HG02885 (cell line): ENCODE measurements at regions not wholly inside any gene's neighbourhood (a gene's known extent, or its start where the extent isn't known, plus 50 kb on each side); places are given as distances from the start of the nearest gene placed in this dataset.
"Not testable (repeated sequence)": the region's sequence is repeated elsewhere in the genome, so short reads cannot be mapped to it uniquely, and the experiment has no call there.

Experiments
- ATAC-seq: cut with Tn5 transposase; IDR thresholded peaks from one replicate; pipeline ENCODE4 v1.9.1; 2021; ENCODE audit warnings: mild to moderate bottlenecking; ENCODE audit not compliant: unreplicated experiment, poor library complexity

GRCh38 chr20:16801919-16802651 is 53.9 kb downstream of the OTOR start:
- peak; percentile 83 for ATAC-seq

GRCh38 chr20:16802652-16802935 is 54.4 kb downstream of the OTOR start:
- no peak for ATAC-seq

- ATAC-seq: peak; percentile 60
These were observed 56.0 kb downstream of the OTOR start for GRCh38 chr20:16803965-16804792.

- no peak for ATAC-seq
These were observed 56.6 kb downstream of the OTOR start for GRCh38 chr20:16804793-16805187.

GRCh38 chr20:16806061-16806460 is 57.9 kb downstream of the OTOR start:
- no peak for ATAC-seq

GRCh38 chr20:16806886-16807285 is 58.7 kb downstream of the OTOR start:
- ATAC-seq: no peak

- no peak for ATAC-seq
These were observed 60.6 kb downstream of the OTOR start for GRCh38 chr20:16808796-16809195.

GRCh38 chr20:16810216-16810615 is 62.1 kb downstream of the OTOR start:
- no peak for ATAC-seq

- no peak for ATAC-seq
These were observed 68.0 kb downstream of the OTOR start for GRCh38 chr20:16816192-16816591.

GRCh38 chr20:16819483-16819882 is 71.3 kb downstream of the OTOR start:
- no peak for ATAC-seq

GRCh38 chr20:16821211-16822089 is 73.3 kb downstream of the OTOR start:
- ATAC-seq: no peak

GRCh38 chr20:16824664-16825063 is 76.5 kb downstream of the OTOR start:
- ATAC-seq: no peak

GRCh38 chr20:16828666-16829305 is 80.6 kb downstream of the OTOR start:
- no peak for ATAC-seq

- not testable (repeated sequence) for ATAC-seq
These were observed 87.5 kb downstream of the OTOR start for GRCh38 chr20:16835690-16836089.

- no peak for ATAC-seq
These were observed 94.4 kb downstream of the OTOR start for GRCh38 chr20:16842486-16843120.

GRCh38 chr20:16844406-16844805 is 96.2 kb downstream of the OTOR start:
- ATAC-seq: no peak

- ATAC-seq: no peak
These were observed 97.8 kb downstream of the OTOR start for GRCh38 chr20:16846006-16846405.

GRCh38 chr20:16848061-16848460 is 99.9 kb downstream of the OTOR start:
- no peak for ATAC-seq

- ATAC-seq: no peak
These were observed 100.4 kb downstream of the OTOR start for GRCh38 chr20:16848526-16848925.

GRCh38 chr20:16860914-16861313 is 112.8 kb downstream of the OTOR start:
- no peak for ATAC-seq
